HG02678 (cell line): ENCODE measurements at regions not wholly inside any gene's neighbourhood (a gene's known extent, or its start where the extent isn't known, plus 50 kb on each side); places are given as distances from the start of the nearest gene placed in this dataset.

Source experiments
- ATAC-seq: cut with Tn5 transposase; IDR thresholded peaks from one replicate; pipeline ENCODE4 v1.9.1; 2021; ENCODE audit warnings: mild to moderate bottlenecking, moderate library complexity; ENCODE audit not compliant: unreplicated experiment

DNA sequence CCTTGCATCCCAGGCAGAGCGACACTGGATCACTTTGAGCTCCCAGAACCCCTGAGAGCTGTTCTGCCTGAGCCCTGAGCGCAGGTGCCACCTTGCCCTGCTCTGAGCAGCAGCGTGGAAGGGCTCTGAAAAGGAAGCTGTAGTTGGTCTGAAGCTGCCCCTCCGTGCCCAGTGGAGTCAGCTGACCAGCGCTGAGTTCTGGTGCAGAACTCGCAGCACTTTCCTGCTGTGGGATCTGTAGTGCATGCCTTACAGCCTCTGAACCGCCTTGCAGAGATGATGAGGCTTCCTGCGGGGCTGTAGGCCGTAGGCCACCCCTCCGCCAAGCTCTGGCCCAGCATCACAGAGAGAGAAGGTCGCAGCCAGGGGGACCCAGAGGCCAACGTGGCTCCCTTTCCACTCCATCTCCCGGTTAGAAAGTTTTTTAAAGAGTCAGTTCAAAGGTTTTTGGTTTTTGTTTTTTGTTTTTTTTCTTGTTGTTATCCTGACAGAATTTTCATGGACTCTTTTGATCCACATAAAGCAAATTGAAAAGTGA is 158.3 kb upstream of the CST7 start:
- no peak for ATAC-seq

- no peak for ATAC-seq
Measured at GRCh38 chr20:24791953-24792352, 157.1 kb upstream of the CST7 start.

DNA sequence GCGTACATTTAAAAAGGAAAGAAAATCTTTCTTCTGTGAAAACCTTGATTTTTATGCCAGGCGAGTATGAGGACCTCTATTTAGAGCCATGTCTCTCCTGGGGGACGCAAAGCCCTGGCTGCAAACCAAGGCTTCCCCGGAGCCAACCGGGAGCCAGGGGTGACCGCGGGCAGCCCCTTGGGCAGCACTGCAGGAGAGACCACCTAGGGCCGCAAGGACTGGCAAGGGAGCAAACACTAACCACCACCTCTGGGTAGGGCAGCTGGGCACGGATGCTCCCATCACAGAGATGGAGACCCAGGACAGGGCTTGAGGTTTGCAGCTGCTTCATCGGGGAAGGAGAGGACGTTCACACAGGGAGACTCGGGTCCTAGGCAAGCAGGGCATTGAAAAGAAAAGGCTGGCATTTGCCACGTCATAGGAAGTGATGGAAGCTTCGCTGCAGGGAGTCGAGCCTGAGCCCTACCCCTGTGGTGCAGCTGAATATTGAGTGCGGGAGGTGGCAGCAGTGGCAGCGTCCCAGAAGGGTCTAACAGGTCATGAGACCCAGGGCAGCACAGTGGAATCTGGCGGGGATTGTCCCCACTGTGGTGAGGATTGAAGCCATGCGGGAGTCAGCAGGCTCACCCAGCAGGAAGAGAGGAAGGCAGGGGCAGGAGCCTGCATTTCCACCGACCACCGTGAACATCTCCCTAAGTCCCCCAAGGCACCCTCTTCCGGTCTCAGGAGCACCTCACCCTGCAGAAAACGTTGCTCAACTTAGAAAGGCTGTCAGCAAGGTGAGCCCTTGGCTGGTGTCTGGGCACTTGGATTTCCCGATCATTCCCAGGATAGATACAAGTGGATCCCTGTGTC is 156.2 kb upstream of the CST7 start:
- no peak for ATAC-seq

DNA sequence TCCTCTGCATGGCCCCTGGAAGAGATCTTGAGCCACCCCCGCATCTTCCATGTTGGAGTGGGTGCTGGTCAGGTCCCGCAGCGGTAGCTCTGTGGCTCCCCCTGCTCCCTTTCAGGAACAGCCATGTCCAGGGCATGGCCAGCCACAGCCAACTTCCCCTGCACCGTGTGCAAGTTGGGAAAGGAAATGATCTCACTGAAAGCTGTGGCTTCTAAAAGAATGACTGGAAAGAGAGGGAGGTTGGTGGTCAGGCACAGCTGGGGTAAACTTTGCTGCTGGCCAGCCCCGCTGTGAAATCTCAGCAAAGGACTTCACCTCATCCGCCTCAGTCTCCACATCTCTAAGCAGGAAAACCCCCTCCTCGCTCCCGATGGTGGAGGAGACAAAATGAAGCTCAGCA is 153.6 kb upstream of the CST7 start:
- ATAC-seq, result no peak

- ATAC-seq, result no peak
Measured at GRCh38 chr20:24796236-24796635, 152.8 kb upstream of the CST7 start.

DNA sequence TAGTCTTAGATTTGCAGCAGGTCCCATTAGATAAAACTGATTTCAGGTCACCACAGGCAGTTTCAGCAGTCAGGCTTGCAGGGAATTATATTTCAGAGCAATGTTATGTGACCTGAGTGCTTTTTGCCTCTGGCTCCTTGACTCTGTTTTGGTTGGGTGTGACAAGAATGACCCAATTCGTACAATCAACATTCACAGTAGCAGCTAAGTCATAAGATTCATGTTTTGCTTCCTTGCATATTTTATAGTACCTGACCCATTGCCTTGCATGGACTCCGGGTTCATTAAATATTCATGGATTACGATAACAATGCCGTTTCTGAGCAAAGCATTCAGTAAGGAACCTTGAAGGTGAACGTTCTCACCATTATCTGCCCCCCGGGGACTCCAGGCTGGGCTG is 152.0 kb upstream of the CST7 start:
- no peak for ATAC-seq

- ATAC-seq, result no peak
Measured at GRCh38 chr20:24797745-24798655, 151.1 kb upstream of the CST7 start.

- no peak for ATAC-seq
Measured at GRCh38 chr20:24798930-24799705, 150.0 kb upstream of the CST7 start.

- no peak for ATAC-seq
Measured at GRCh38 chr20:24799971-24800580, 149.0 kb upstream of the CST7 start.

- ATAC-seq, result no peak
Measured at GRCh38 chr20:24802286-24802820, 146.7 kb upstream of the CST7 start.

DNA sequence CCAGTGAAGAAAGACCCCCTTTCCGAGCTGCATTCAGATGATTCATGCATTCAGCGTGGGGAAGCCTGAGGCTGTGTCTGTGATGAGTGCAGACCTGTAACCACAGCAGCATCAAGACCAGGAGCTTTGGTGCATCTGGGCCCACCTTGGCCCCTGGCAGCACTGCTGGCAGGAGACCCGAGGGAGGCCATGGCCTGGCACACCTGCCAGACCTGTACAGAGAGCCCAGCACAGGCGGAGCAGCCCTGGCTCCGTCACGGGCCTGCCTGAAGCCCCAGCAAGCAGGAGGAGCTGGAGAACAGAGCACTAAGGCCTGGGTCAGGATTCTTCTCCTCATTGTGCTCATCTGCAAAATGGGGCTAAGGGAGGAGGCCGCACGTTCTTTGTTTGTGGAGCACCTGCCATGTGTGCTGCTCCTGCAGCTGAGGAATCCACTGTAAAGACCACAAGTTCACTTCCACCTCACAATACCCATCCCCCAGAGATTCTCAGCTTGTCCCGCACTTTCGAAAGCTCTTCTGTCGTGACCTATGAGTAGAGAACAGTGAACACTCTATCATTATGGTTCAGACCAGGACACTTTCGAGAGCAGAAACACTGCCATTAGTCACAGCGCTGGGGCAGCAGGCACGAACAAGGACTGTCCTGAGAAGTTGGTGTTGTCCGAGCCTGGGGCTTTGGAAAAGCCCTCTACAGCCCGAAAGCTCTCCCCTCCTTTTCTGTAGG is 144.4 kb upstream of the CST7 start:
- ATAC-seq, result no peak

DNA sequence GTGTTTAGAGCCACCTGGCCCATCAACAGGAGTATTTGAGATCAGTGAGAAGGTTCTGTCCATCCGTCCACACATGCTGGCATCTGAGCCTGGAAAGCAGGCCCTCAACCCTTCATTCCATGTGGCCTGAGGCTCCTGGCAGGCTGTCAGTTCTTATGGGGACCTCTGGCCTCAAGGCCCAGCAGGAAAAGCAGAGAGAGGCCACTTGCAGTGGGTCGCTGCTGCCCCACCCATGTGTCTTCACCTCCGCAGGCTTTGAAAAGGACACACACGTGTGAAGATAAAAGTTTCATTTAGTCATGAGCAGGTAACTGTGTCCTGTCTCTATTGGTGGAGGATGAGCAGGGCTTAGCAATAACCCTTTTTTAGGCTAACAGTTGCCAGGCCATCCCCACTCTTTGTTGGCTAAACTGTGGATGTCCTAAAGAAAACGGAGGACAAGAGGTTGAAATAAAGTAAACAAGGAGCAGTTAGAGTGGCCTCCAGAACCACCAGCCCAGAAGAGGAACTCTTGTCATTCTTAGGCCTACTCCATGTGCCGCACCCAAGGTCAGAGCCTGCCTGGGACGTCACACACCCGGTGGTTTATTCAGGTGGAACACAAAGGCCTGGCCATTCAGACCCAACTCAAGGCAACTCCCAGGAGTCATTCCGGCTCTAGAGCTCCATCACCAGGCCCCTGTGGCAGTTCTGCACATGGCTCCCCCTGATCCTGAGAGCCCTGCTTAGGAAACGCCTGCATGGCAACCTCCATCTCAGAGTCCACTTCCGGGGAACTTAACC is 143.4 kb upstream of the CST7 start:
- no peak for ATAC-seq

DNA sequence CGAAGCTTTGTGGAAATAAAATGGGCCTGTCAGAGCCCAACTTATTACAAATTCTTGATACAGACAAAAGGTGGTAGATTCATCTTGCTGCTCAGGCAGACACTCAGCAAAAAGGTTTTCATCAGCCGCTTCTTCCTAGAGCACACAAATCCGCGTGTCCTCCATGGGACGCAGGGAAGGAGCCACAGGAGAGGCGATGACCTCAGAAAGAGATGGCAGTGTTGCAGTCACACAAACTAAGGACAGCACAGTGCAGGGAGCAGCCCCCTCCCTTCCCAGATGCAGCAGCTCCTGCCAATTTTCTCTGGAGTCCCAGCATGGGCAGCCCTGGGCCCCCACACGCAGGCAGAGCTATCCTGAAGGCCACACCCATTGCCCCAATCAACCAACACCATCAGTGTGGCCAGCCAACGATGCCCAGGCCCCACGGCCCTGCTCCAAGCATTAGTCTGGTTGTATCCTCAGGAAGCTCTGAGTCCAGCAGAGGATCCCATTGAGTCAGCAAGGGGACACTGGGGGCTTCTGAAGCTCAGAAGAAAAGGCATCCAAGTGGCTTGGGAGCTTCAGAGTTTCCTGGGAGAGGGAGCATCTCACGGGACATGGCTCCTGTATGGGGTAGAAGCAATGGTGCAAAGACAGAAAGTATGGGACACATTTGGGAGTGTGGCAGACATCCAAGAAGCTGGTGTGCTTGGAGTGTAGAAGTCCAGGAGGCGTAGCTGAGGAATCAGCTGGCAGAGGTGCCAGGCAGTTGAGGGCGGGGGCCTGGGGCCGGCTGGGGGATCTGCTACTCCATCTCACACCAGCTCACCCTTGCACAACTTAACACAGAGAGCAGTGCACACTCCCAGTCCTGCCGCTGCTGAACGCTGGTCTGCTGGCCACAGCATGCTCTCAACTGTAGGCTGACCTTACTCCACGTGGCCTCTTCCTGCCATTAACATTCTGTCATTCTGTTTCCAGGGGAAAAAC is 142.1 kb upstream of the CST7 start:
- ATAC-seq, result no peak

- no peak for ATAC-seq
Measured at GRCh38 chr20:24808616-24809015, 140.5 kb upstream of the CST7 start.

- no peak for ATAC-seq
Measured at GRCh38 chr20:24809606-24810005, 139.5 kb upstream of the CST7 start.

- ATAC-seq, result no peak
Measured at GRCh38 chr20:24810676-24811407, 138.2 kb upstream of the CST7 start.

GRCh38 chr20:24812373-24812772 is 136.7 kb upstream of the CST7 start:
- no peak for ATAC-seq
